HG02798 (cell line): ENCODE measurements at regions not wholly inside any gene's neighbourhood (a gene's known extent, or its start where the extent isn't known, plus 50 kb on each side); places are given as distances from the start of the nearest gene placed in this dataset.

Source experiments
- ATAC-seq: cut with Tn5 transposase; IDR thresholded peaks from one replicate; pipeline ENCODE4 v1.9.1; 2021; ENCODE audit warnings: mild to moderate bottlenecking; ENCODE audit not compliant: unreplicated experiment, poor library complexity

- no peak for ATAC-seq
These were observed 191.1 kb downstream of the MAP2K6 start for GRCh38 chr17:69605571-69605970.

GRCh38 chr17:69606142-69606800 is 191.8 kb downstream of the MAP2K6 start:
- ATAC-seq: no peak

- ATAC-seq: peak; percentile 90
These were observed 192.8 kb downstream of the MAP2K6 start for GRCh38 chr17:69607162-69607834.

GRCh38 chr17:69608141-69608540 is 193.6 kb downstream of the MAP2K6 start:
- no peak for ATAC-seq

- no peak for ATAC-seq
These were observed 194.4 kb downstream of the MAP2K6 start for GRCh38 chr17:69608808-69609472.

- ATAC-seq: no peak
These were observed 195.2 kb downstream of the MAP2K6 start for GRCh38 chr17:69609473-69610305.

GRCh38 chr17:69620363-69620762 is 205.9 kb downstream of the MAP2K6 start:
- no peak for ATAC-seq

- ATAC-seq: no peak
These were observed 211.0 kb downstream of the MAP2K6 start for GRCh38 chr17:69625474-69625873.

GRCh38 chr17:69630056-69630635 is 215.6 kb downstream of the MAP2K6 start:
- no peak for ATAC-seq

- no peak for ATAC-seq
These were observed 220.3 kb downstream of the MAP2K6 start for GRCh38 chr17:69634844-69635243.

GRCh38 chr17:69637446-69638156 is 223.1 kb downstream of the MAP2K6 start:
- no peak for ATAC-seq

- ATAC-seq: no peak
These were observed 224.6 kb downstream of the MAP2K6 start for GRCh38 chr17:69639096-69639495.

- ATAC-seq: no peak
These were observed 225.6 kb downstream of the MAP2K6 start for GRCh38 chr17:69640073-69640472.

- no peak for ATAC-seq
These were observed 229.2 kb downstream of the MAP2K6 start for GRCh38 chr17:69643686-69644085.

- no peak for ATAC-seq
These were observed 232.2 kb downstream of the MAP2K6 start for GRCh38 chr17:69646729-69647128.

GRCh38 chr17:69650881-69651280 is 236.4 kb downstream of the MAP2K6 start:
- no peak for ATAC-seq

- ATAC-seq: no peak
These were observed 237.4 kb downstream of the MAP2K6 start for GRCh38 chr17:69651921-69652320.

GRCh38 chr17:69654981-69655855 is 240.7 kb downstream of the MAP2K6 start:
- ATAC-seq: no peak

- no peak for ATAC-seq
These were observed 241.4 kb downstream of the MAP2K6 start for GRCh38 chr17:69655902-69656301.
